HepG2 (cell line): ENCODE measurements at regions not wholly inside any gene's neighbourhood (a gene's known extent, or its start where the extent isn't known, plus 50 kb on each side); places are given as distances from the start of the nearest gene placed in this dataset.

Experiments
- ATAC-seq: fragments of 200-7000 bp; cut with Tn5 transposase; 3 replicates; pipeline ENCODE4 v1.9.1; 2020; ENCODE audit warnings: mild to moderate bottlenecking, moderate library complexity
- BruUV-seq: library from RNA; stranded (reverse); fragments of 400-500 nt; replicated peaks from 2 replicates; lab custom pipeline; 2021; lab: Mats Ljungman, UMichigan
- CTCF ChIA-PET: fragments of 300-600 bp; formaldehyde crosslinking; extraction: SDS; loops from one replicate; lab custom pipeline; 2021; ENCODE audit warnings: low total read pairs, inconsistent platforms, low intra/inter-chr PET ratio; lab: Yijun Ruan, JAX
- POLR2A ChIA-PET: fragments of 350-600 bp; sonication (Branson Sonifier 250); formaldehyde crosslinking; loops from one replicate; lab custom pipeline; 2020; ENCODE audit warnings: antibody characterized with exemption, inconsistent platforms; lab: Yijun Ruan, JAX
- DNase-seq: peaks from one replicate; pipeline ENCODE4 v3.0.0-alpha.2; 2015; ENCODE audit warnings: low spot score
- FAIRE-seq: peaks from 3 replicates; lab custom pipeline; 2011; peaks lifted over from hg19 to GRCh38; lab: Jason Lieb, UNC
- H2AFZ ChIP-seq: one replicate; pipeline ENCODE4 v1.6.1; 2011; ENCODE audit warnings: low read length, inconsistent platforms
- H3K27ac ChIP-seq: fragments of 300-600 bp; 3 replicates; pipeline ENCODE4 v1.8.0; 2011; ENCODE audit warnings: mixed run types, mild to moderate bottlenecking, mixed read lengths, low read length, inconsistent platforms; ENCODE audit not compliant: insufficient read depth; ENCODE audit errors: extremely low read length
- H3K27me3 ChIP-seq, 2 experiments: fragments of 200-600 bp in 1 of 2; 2 replicates in 1 of 2; 3 replicates in 1 of 2; pipeline versions ENCODE4 v1.6.0 to v1.8.0; 2011; ENCODE audit warnings: low read length in 2 of 2, mild to moderate bottlenecking in 2 of 2, moderate library complexity in 2 of 2, inconsistent platforms in 1 of 2; ENCODE audit not compliant: insufficient read depth in 2 of 2, control insufficient read depth in 1 of 2
- H3K36me3 ChIP-seq, 2 experiments: fragments of 200-600 bp in 1 of 2; replicated peaks in 1 of 2; 2 replicates in 1 of 2; 3 replicates in 1 of 2; pipeline versions ENCODE4 v1.5.1 to v1.8.0; 2011; ENCODE audit warnings: low read length in 2 of 2, inconsistent platforms in 1 of 2; ENCODE audit not compliant: insufficient read depth in 2 of 2, control insufficient read depth in 1 of 2
- H3K4me1 ChIP-seq: 2 replicates; pipeline ENCODE4 v1.5.1; 2012; ENCODE audit warnings: low read length, inconsistent platforms; ENCODE audit not compliant: insufficient read depth
- H3K4me2 ChIP-seq: 2 replicates; pipeline ENCODE4 v1.6.0; 2011; ENCODE audit warnings: low read depth, low read length, inconsistent platforms
- H3K4me3 ChIP-seq, 3 experiments: fragments of 200-600 bp in 1 of 3; sonication (generic), shearing (Covaris generic) in 1 of 3; replicated peaks in 1 of 3; 2 replicates each; pipeline ENCODE4 v1.5.1; 2011 to 2016; ENCODE audit warnings: low read length in 3 of 3, inconsistent platforms in 2 of 3, low read depth in 2 of 3, mild to moderate bottlenecking in 2 of 3, control low read depth in 1 of 3, mixed read lengths in 1 of 3; ENCODE audit not compliant: insufficient read depth in 1 of 3
- H3K79me2 ChIP-seq: one replicate; pipeline ENCODE4 v1.6.1; 2011; ENCODE audit warnings: low read length, inconsistent platforms; ENCODE audit not compliant: insufficient read depth
- H3K9ac ChIP-seq: 2 replicates; pipeline ENCODE4 v1.6.0; 2011; ENCODE audit warnings: mild to moderate bottlenecking, low read depth, low read length, inconsistent platforms; ENCODE audit not compliant: insufficient read depth
- H3K9me3 ChIP-seq: 2 replicates; pipeline ENCODE4 v1.5.1; 2012; ENCODE audit warnings: mild to moderate bottlenecking, low read length
- H4K20me1 ChIP-seq: 2 replicates; pipeline ENCODE4 v1.6.0; 2011; ENCODE audit warnings: inconsistent platforms, mild to moderate bottlenecking, low read length, moderate library complexity; ENCODE audit not compliant: insufficient read depth
- ARHGAP35 ChIP-seq: sonication (generic); formaldehyde crosslinking; IDR thresholded peaks from 2 replicates; pipeline ENCODE4 v1.9.0; 2022; ENCODE audit warnings: mild to moderate bottlenecking, inconsistent platforms, moderate library complexity, missing genetic modification reagents, borderline replicate concordance
- ELF4 ChIP-seq: sonication (generic); formaldehyde crosslinking; IDR thresholded peaks from 2 replicates; pipeline ENCODE4 v1.5.0; 2020; ENCODE audit warnings: missing genetic modification reagents, mild to moderate bottlenecking, moderate library complexity, borderline replicate concordance
- EP300 ChIP-seq, 3 experiments: sonication (generic) in 1 of 3; formaldehyde crosslinking in 1 of 3; IDR thresholded peaks; 2 replicates each; pipeline versions ENCODE4 v1.5.1 to v1.6.1; 2011 to 2020; ENCODE audit warnings: low read depth in 2 of 3, low read length in 2 of 3, borderline replicate concordance in 1 of 3, improper control_type of control experiment in 1 of 3, mild to moderate bottlenecking in 1 of 3, missing genetic modification reagents in 1 of 3, moderate library complexity in 1 of 3
- FOSL2 ChIP-seq: sonication (generic); formaldehyde crosslinking; IDR thresholded peaks from 2 replicates; pipeline ENCODE4 v1.4.0; 2020; ENCODE audit warnings: missing genetic modification reagents
- KMT2B ChIP-seq: IDR thresholded peaks from 2 replicates; pipeline ENCODE4 v1.6.1; 2016; ENCODE audit warnings: missing genetic modification reagents, missing compliant biosample characterization
- SNAPC2 ChIP-seq: sonication (generic); formaldehyde crosslinking; IDR thresholded peaks from 2 replicates; pipeline ENCODE4 v1.8.1; 2022; ENCODE audit warnings: mild to moderate bottlenecking, missing genetic modification reagents
- SRSF1 ChIP-seq: fragments of 200-400 bp; formaldehyde crosslinking; optimal IDR thresholded peaks from 2 replicates; pipeline ENCODE3; 2017; ENCODE audit warnings: mild to moderate bottlenecking, low read depth, low read length, moderate library complexity
- ZBTB38 ChIP-seq: sonication (generic); formaldehyde crosslinking; IDR thresholded peaks from 2 replicates; pipeline ENCODE4 v1.5.1; 2020; ENCODE audit warnings: mild to moderate bottlenecking, missing genetic modification reagents
- ZFAT ChIP-seq: sonication (generic); formaldehyde crosslinking; conservative IDR thresholded peaks from 2 replicates; pipeline ENCODE4 v1.8.1; 2023; ENCODE audit warnings: missing genetic modification reagents, inconsistent platforms
- ZNF747 ChIP-seq: sonication (generic); formaldehyde crosslinking; IDR thresholded peaks from 2 replicates; pipeline ENCODE4 v1.8.1; 2023; ENCODE audit warnings: missing genetic modification reagents, mild to moderate bottlenecking, borderline replicate concordance
- ZSCAN31 ChIP-seq: sonication (generic); formaldehyde crosslinking; IDR thresholded peaks from 2 replicates; pipeline ENCODE4 v1.5.0; 2020; ENCODE audit warnings: low read depth, mild to moderate bottlenecking, missing genetic modification reagents
- in situ Hi-C: cut with HindIII; loops from 2 replicates; pipeline ENCODE4 v1.10.0; 2017; ENCODE audit warnings: low pct_unique_long_range_greater_than_20kb; ENCODE audit not compliant: extremely low pct_ligation_motif_present
- intact Hi-C: fragments of 100-400 bp; cut with micrococcal nuclease; formaldehyde crosslinking; loops from one replicate; pipeline ENCODE4 v1.10.0; 2022; ENCODE audit not compliant: unreplicated experiment
- TF ChIP-seq, protein P1 (sequence below): sonication (generic); formaldehyde crosslinking; IDR thresholded peaks from 2 replicates; pipeline ENCODE4 v1.4.0; 2020; ENCODE audit warnings: missing genetic modification reagents, borderline replicate concordance
- TF ChIP-seq, protein P2 (sequence below): sonication (generic); formaldehyde crosslinking; IDR thresholded peaks from 2 replicates; pipeline ENCODE4 v1.5.0; 2020; ENCODE audit warnings: mild to moderate bottlenecking, missing genetic modification reagents
- TF ChIP-seq, protein P3 (sequence below): sonication (generic); formaldehyde crosslinking; IDR thresholded peaks from 2 replicates; pipeline ENCODE4 v1.5.0; 2020; ENCODE audit warnings: mild to moderate bottlenecking, low read depth, missing genetic modification reagents, borderline replicate concordance

DNA sequence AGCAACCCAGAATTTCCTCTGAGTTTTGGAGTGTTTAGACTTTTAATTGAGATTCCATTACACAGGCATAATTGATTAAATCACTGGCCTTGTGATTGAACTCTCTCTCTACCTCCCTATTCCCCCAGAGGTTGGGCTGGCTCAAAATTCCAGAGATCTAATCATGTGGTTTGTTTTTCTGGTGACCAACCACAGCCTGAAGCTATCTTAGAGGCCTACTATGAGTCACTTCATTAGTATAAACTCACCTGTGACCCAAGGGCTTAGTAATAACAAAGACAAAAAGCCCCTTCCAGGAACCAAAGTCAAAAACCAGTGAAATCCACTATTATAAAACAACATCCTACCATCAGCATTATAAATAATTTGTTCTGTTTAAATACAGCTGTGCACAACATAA, 992.5 kb upstream of the CITED2 start:
- no TSS peak for BruUV-seq
- ATAC-seq: no peak

More for the DNA sequence above, 992.5 kb upstream of the CITED2 start:
- no peak overlapping the region for H3K9ac ChIP-seq
- H3K4me1 ChIP-seq: no peaks in the 10 kb centered on the region
- H3K36me3 ChIP-seq: no peaks in the 10 kb centered on the region
- no peak overlapping the region for H3K4me3 ChIP-seq
- in situ Hi-C loops: no loop called here
- CTCF ChIA-PET: no interaction called here
- TF ChIP-seq ELF4 (CRISPR knock-in tag): no peak
- peak; percentile 36; the same call in 1 of the 2 replicates for TF ChIP-seq FOSL2 (CRISPR knock-in tag)
- no peak for TF ChIP-seq SNAPC2 (CRISPR knock-in tag)
- TF ChIP-seq ZSCAN31 (CRISPR knock-in tag): no peak
- TF ChIP-seq ZBTB38: no peak
- no peak for TF ChIP-seq KMT2B (CRISPR knock-in tag)
- no peak for TF ChIP-seq ZFAT (CRISPR knock-in tag)
- TF ChIP-seq, protein P1, sequence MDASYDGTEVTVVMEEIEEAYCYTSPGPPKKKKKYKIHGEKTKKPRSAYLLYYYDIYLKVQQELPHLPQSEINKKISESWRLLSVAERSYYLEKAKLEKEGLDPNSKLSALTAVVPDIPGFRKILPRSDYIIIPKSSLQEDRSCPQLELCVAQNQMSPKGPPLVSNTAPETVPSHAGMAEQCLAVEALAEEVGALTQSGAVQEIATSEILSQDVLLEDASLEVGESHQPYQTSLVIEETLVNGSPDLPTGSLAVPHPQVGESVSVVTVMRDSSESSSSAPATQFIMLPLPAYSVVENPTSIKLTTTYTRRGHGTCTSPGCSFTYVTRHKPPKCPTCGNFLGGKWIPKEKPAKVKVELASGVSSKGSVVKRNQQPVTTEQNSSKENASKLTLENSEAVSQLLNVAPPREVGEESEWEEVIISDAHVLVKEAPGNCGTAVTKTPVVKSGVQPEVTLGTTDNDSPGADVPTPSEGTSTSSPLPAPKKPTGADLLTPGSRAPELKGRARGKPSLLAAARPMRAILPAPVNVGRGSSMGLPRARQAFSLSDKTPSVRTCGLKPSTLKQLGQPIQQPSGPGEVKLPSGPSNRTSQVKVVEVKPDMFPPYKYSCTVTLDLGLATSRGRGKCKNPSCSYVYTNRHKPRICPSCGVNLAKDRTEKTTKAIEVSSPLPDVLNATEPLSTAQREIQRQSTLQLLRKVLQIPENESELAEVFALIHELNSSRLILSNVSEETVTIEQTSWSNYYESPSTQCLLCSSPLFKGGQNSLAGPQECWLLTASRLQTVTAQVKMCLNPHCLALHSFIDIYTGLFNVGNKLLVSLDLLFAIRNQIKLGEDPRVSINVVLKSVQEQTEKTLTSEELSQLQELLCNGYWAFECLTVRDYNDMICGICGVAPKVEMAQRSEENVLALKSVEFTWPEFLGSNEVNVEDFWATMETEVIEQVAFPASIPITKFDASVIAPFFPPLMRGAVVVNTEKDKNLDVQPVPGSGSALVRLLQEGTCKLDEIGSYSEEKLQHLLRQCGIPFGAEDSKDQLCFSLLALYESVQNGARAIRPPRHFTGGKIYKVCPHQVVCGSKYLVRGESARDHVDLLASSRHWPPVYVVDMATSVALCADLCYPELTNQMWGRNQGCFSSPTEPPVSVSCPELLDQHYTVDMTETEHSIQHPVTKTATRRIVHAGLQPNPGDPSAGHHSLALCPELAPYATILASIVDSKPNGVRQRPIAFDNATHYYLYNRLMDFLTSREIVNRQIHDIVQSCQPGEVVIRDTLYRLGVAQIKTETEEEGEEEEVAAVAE (CRISPR knock-in tag): no peak
- no peak for TF ChIP-seq SRSF1
- TF ChIP-seq, protein P2, sequence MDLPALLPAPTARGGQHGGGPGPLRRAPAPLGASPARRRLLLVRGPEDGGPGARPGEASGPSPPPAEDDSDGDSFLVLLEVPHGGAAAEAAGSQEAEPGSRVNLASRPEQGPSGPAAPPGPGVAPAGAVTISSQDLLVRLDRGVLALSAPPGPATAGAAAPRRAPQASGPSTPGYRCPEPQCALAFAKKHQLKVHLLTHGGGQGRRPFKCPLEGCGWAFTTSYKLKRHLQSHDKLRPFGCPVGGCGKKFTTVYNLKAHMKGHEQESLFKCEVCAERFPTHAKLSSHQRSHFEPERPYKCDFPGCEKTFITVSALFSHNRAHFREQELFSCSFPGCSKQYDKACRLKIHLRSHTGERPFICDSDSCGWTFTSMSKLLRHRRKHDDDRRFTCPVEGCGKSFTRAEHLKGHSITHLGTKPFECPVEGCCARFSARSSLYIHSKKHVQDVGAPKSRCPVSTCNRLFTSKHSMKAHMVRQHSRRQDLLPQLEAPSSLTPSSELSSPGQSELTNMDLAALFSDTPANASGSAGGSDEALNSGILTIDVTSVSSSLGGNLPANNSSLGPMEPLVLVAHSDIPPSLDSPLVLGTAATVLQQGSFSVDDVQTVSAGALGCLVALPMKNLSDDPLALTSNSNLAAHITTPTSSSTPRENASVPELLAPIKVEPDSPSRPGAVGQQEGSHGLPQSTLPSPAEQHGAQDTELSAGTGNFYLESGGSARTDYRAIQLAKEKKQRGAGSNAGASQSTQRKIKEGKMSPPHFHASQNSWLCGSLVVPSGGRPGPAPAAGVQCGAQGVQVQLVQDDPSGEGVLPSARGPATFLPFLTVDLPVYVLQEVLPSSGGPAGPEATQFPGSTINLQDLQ (CRISPR knock-in tag): no peak
- no peak for TF ChIP-seq ARHGAP35 (CRISPR knock-in tag)
- TF ChIP-seq ZNF747 (CRISPR knock-in tag): no peak
- TF ChIP-seq, protein P3, sequence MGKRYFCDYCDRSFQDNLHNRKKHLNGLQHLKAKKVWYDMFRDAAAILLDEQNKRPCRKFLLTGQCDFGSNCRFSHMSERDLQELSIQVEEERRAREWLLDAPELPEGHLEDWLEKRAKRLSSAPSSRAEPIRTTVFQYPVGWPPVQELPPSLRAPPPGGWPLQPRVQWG (CRISPR knock-in tag): no peak
- 0 out of 4 replicates have a peak, but pooled peaks of 1 of the 2 experiments have one; percentile 5 for TF ChIP-seq EP300 (IDR thresholded peaks at IDR 0.05; ENCODE audit: low read depth in 2 of 2, low read length in 2 of 2)
- no peak for TF ChIP-seq EP300 (CRISPR knock-in tag; IDR thresholded peaks at IDR 0.05; ENCODE audit: borderline replicate concordance)
- no peaks in the 10 kb centered on the region for H3K79me2 ChIP-seq
- no peak for DNase-seq
- no peak overlapping the region for H2AFZ ChIP-seq
- intact Hi-C loops: no loop called here
- POLR2A ChIA-PET: no interaction called here
- H3K9me3 ChIP-seq: peaks cover 42% of the 10 kb centered on the region
- no peaks in the 10 kb centered on the region for H4K20me1 ChIP-seq
- H3K27me3 ChIP-seq: no peaks in the 10 kb centered on the region
- no peak overlapping the region for H3K27ac ChIP-seq
- H3K4me2 ChIP-seq: no peak overlapping the region
- FAIRE-seq: no peak
